MM.1S (cell line): ENCODE measurements at regions not wholly inside any gene's neighbourhood (a gene's known extent, or its start where the extent isn't known, plus 50 kb on each side); places are given as distances from the start of the nearest gene placed in this dataset.

Experiments
- CTCF ChIP-seq: fragments of 300-600 bp; sonication (generic); IDR thresholded peaks from 2 replicates; pipeline ENCODE4 v1.5.1; 2016; ENCODE audit warnings: antibody characterized with exemption, low read length, mixed read lengths
- EZH2 ChIP-seq: fragments of 300-600 bp; sonication (generic); optimal IDR thresholded peaks from 2 replicates; pipeline ENCODE3; 2017; ENCODE audit warnings: low read depth, mild to moderate bottlenecking, antibody characterized with exemption, low read length, mixed read lengths

GRCh38 chr2:16008331-16008850 lies 68.0 kb downstream of the MYCN start:
- TF ChIP-seq EZH2: no peak
- TF ChIP-seq CTCF: no peak
